AG08395 (cell line): ENCODE measurements at regions not wholly inside any gene's neighbourhood (a gene's known extent, or its start where the extent isn't known, plus 50 kb on each side); places are given as distances from the start of the nearest gene placed in this dataset.
A peak's percentile ranks its signal among the peaks of the same experiment; 100 is the strongest.
"Not testable (repeated sequence)": the region's sequence is repeated elsewhere in the genome, so short reads cannot be mapped to it uniquely, and the experiment has no call there.

Source experiments
- DNase-seq: peaks from one replicate; pipeline ENCODE4 v3.0.0; 2012; ENCODE audit warnings: mixed read lengths, low spot score

GRCh38 chrX:9271789-9272525 lies 192.9 kb upstream of the TBL1X start:
- DNase-seq, result peak; percentile 54

GRCh38 chrX:9273744-9274143 lies 191.1 kb upstream of the TBL1X start:
- no peak for DNase-seq

GRCh38 chrX:9278475-9279233 lies 186.2 kb upstream of the TBL1X start:
- DNase-seq, result peak; percentile 26

- no peak for DNase-seq
These were observed 185.7 kb upstream of the TBL1X start for GRCh38 chrX:9279234-9279544.

GRCh38 chrX:9280831-9281230 lies 184.0 kb upstream of the TBL1X start:
- DNase-seq, result no peak

GRCh38 chrX:9282325-9282724 lies 182.5 kb upstream of the TBL1X start:
- DNase-seq, result no peak

- no peak for DNase-seq
These were observed 179.5 kb upstream of the TBL1X start for GRCh38 chrX:9285342-9285771.

GRCh38 chrX:9286234-9286633 lies 178.6 kb upstream of the TBL1X start:
- DNase-seq, result no peak

GRCh38 chrX:9291629-9292028 lies 173.2 kb upstream of the TBL1X start:
- DNase-seq, result no peak

GRCh38 chrX:9293051-9293496 lies 171.8 kb upstream of the TBL1X start:
- DNase-seq, result no peak

GRCh38 chrX:9293903-9294302 lies 171.0 kb upstream of the TBL1X start:
- no peak for DNase-seq

GRCh38 chrX:9295551-9295950 lies 169.3 kb upstream of the TBL1X start:
- DNase-seq, result no peak

GRCh38 chrX:9298221-9298620 lies 166.6 kb upstream of the TBL1X start:
- DNase-seq, result no peak

- not testable (repeated sequence) for DNase-seq
These were observed 165.2 kb upstream of the TBL1X start for GRCh38 chrX:9299681-9300080.

- no peak for DNase-seq
These were observed 163.0 kb upstream of the TBL1X start for GRCh38 chrX:9301836-9302235.

- no peak for DNase-seq
These were observed 162.5 kb upstream of the TBL1X start for GRCh38 chrX:9302381-9302780.

GRCh38 chrX:9308426-9308825 lies 156.4 kb upstream of the TBL1X start:
- DNase-seq, result peak; percentile 16

GRCh38 chrX:9310616-9311015 lies 154.2 kb upstream of the TBL1X start:
- peak; percentile 52 for DNase-seq

GRCh38 chrX:9311421-9312160 lies 153.3 kb upstream of the TBL1X start:
- no peak for DNase-seq

GRCh38 chrX:9312922-9313867 lies 151.7 kb upstream of the TBL1X start:
- DNase-seq, result no peak

- DNase-seq, result no peak
These were observed 149.8 kb upstream of the TBL1X start for GRCh38 chrX:9315086-9315485.

- DNase-seq, result no peak
These were observed 148.8 kb upstream of the TBL1X start for GRCh38 chrX:9316096-9316495.
